ENCODE measurements at regions not wholly inside any gene's neighbourhood (a gene's known extent, or its start where the extent isn't known, plus 50 kb on each side); places are given as distances from the start of the nearest gene placed in this dataset.

DNA sequence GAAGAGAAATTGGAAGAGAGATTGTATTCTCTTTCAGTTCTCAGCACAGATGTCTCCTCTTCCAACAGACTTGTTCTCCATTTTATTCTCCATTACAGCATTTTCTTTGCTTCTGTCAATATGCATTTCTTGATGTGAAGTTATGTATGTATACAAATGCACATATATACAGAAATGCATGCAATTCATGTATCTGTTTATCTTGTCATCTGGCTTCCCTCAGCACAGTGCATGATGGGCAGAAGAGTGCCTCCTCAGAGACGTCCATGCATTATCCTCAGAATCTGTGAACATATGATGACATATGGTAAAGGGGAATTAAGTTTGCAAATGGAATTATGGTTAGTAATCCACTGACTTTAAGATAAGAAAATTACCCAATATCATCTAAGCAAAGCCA, 106.7 kb upstream of the VWC2 start:
- TF ChIP-seq, protein P1, sequence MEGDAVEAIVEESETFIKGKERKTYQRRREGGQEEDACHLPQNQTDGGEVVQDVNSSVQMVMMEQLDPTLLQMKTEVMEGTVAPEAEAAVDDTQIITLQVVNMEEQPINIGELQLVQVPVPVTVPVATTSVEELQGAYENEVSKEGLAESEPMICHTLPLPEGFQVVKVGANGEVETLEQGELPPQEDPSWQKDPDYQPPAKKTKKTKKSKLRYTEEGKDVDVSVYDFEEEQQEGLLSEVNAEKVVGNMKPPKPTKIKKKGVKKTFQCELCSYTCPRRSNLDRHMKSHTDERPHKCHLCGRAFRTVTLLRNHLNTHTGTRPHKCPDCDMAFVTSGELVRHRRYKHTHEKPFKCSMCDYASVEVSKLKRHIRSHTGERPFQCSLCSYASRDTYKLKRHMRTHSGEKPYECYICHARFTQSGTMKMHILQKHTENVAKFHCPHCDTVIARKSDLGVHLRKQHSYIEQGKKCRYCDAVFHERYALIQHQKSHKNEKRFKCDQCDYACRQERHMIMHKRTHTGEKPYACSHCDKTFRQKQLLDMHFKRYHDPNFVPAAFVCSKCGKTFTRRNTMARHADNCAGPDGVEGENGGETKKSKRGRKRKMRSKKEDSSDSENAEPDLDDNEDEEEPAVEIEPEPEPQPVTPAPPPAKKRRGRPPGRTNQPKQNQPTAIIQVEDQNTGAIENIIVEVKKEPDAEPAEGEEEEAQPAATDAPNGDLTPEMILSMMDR (IDR thresholded peaks at IDR 0.05; ENCODE audit: low read length) = no peak
- TF ChIP-seq EZH2 (IDR thresholded peaks at IDR 0.05; ENCODE audit: borderline replicate concordance, low read length) = no peak

Data from OCI-LY1 (cell line).